ENCODE measurements at regions not wholly inside any gene's neighbourhood (a gene's known extent, or its start where the extent isn't known, plus 50 kb on each side); places are given as distances from the start of the nearest gene placed in this dataset.

GRCh38 chr1:182315167-182315556, 76.4 kb downstream of the GLUL start:
- Histone ChIP-seq H3K9me3 (replicated peaks; ENCODE audit: control insufficient read depth, insufficient read depth, low read depth, low read length) (no peaks in the 10 kb centered on the region), H3K27me3 (ENCODE audit: control insufficient read depth in 2 of 2, insufficient read depth in 2 of 2, low read length in 2 of 2) (no peaks in the 10 kb centered on the region), H4K20me1 (replicated peaks; ENCODE audit: control insufficient read depth, insufficient read depth, low read length) (no peaks in the 10 kb centered on the region), H2AFZ (ENCODE audit: low read depth, low read length) (peak overlapping the region; percentile 81), H3K4me3 (no peak overlapping the region), H3K9ac (ENCODE audit: insufficient read depth in 1 of 2, low read depth in 2 of 2, low read length in 2 of 2) (peak overlapping the region; percentile 41 to 69; a peak in 3 of 4 replicates), H3K79me2 (ENCODE audit: control insufficient read depth, insufficient read depth, low read length) (no peaks in the 10 kb centered on the region), H3K27ac (ENCODE audit: extremely low read depth, low read depth, low read length) (peak overlapping the region; percentile 63), H3K9me1 (ENCODE audit: control insufficient read depth, insufficient read depth, low read length) (no peaks in the 10 kb centered on the region), H3K36me3 (ENCODE audit: control insufficient read depth, insufficient read depth, low read length) (no peaks in the 10 kb centered on the region), H3K4me1 (replicated peaks in 1 of 2; ENCODE audit: control insufficient read depth in 2 of 2, insufficient read depth in 2 of 2, low read length in 2 of 2) (peaks cover 13 to 22% of the 10 kb centered on the region in 2 experiments), H3K4me2 (ENCODE audit: insufficient read depth, low read length) (peak overlapping the region; percentile 48; the same call in 1 of the 2 replicates)
- no TSS peak for BruUV-seq (replicated peaks)
- ATAC-seq (peak; percentile 73), FAIRE-seq (peak; percentile 74), DNase-seq (ENCODE audit: extremely low read depth in 1 of 4, low spot score in 3 of 4) (peak in 2 of 4 experiments; percentile 33 to 73)
- ChIA-PET CTCF (ENCODE audit: low intra/inter-chr PET ratio) (no interaction called here), POLR2A (interaction anchor here (0.7 to 2.2 kb wide), 14 partner anchors 10 to 76 kb away, joined by 3 to 10 read pairs (median 4); partner anchors contain the start of gene GLUL)
- in situ Hi-C loops (cut with MboI) (no loop called here), intact Hi-C loops (cut with micrococcal nuclease) (no loop called here)
- 2% methylated on average over 5 of the region's 5 CpGs for WGBS (ENCODE audit: insufficient coverage, low coverage, missing lambda C conversion rate)
- no peak for TF ChIP-seq TOE1 (IDR thresholded peaks at IDR 0.05; ENCODE audit: borderline replicate concordance)
- no peak for TF ChIP-seq TOE1 (CRISPR knock-in tag; IDR thresholded peaks at IDR 0.05; ENCODE audit: borderline replicate concordance, low read depth)
- TF ChIP-seq TBL1XR1 (IDR thresholded peaks at IDR 0.05; ENCODE audit: low read length in 2 of 2), result no peak
- no peak for TF ChIP-seq NFYB (IDR thresholded peaks at IDR 0.05; ENCODE audit: extremely low read depth, insufficient read length)
- peak; percentile 41; the same call in 1 of the 2 replicates for TF ChIP-seq CTBP1 (IDR thresholded peaks at IDR 0.05; ENCODE audit: borderline replicate concordance)
- TF ChIP-seq SMARCA4 (IDR thresholded peaks at IDR 0.05), result peak; percentile 45
- no peak for TF ChIP-seq ZNF436 (CRISPR knock-in tag; IDR thresholded peaks at IDR 0.05)
- TF ChIP-seq ZNF592 (IDR thresholded peaks at IDR 0.05), result peak; percentile 64; the same call in 1 of the 2 replicates
- no peak for TF ChIP-seq CGGBP1 (CRISPR knock-in tag; IDR thresholded peaks at IDR 0.05)
- TF ChIP-seq ELF1 (tag; IDR thresholded peaks at IDR 0.05), result no peak

All from K562 (cell line).